Ecto neural progenitor cell (in vitro differentiated cells): ENCODE measurements at regions not wholly inside any gene's neighbourhood (a gene's known extent, or its start where the extent isn't known, plus 50 kb on each side); places are given as distances from the start of the nearest gene placed in this dataset.
"Not testable (repeated sequence)": the region's sequence is repeated elsewhere in the genome, so short reads cannot be mapped to it uniquely, and the experiment has no call there.

Source experiments
- DNase-seq: peaks from one replicate; pipeline ENCODE4 v3.0.0-alpha.2; 2018; ENCODE audit warnings: low spot score

- DNase-seq: no peak
These were observed 51.0 kb upstream of the PRB2 start for GRCh38 chr12:11446372-11446771.

- no peak for DNase-seq
These were observed 62.8 kb upstream of the PRB2 start for GRCh38 chr12:11457996-11458645.

GRCh38 chr12:11460343-11461023, 65.1 kb upstream of the PRB2 start:
- DNase-seq: no peak

- DNase-seq: no peak
These were observed 66.1 kb upstream of the PRB2 start for GRCh38 chr12:11461433-11461832.

- no peak for DNase-seq
These were observed 81.7 kb upstream of the PRB2 start for GRCh38 chr12:11477110-11477509.

GRCh38 chr12:11482955-11483354, 87.6 kb upstream of the PRB2 start:
- DNase-seq: no peak

GRCh38 chr12:11486623-11487444, 91.5 kb upstream of the PRB2 start:
- peak; percentile 78 for DNase-seq

GRCh38 chr12:11496157-11496851, 100.9 kb upstream of the PRB2 start:
- no peak for DNase-seq

- DNase-seq: no peak
These were observed 102.1 kb upstream of the PRB2 start for GRCh38 chr12:11497438-11497837.

- no peak for DNase-seq
These were observed 102.6 kb upstream of the PRB2 start for GRCh38 chr12:11497995-11498394.

GRCh38 chr12:11498574-11498973, 103.2 kb upstream of the PRB2 start:
- DNase-seq: not testable (repeated sequence)

GRCh38 chr12:11499806-11500187, 104.4 kb upstream of the PRB2 start:
- no peak for DNase-seq

GRCh38 chr12:11500188-11500860, 105.0 kb upstream of the PRB2 start:
- DNase-seq: peak; percentile 99

GRCh38 chr12:11500861-11501230, 105.5 kb upstream of the PRB2 start:
- no peak for DNase-seq

GRCh38 chr12:11508699-11509098, 113.3 kb upstream of the PRB2 start:
- DNase-seq: no peak

- no peak for DNase-seq
These were observed 114.0 kb upstream of the PRB2 start for GRCh38 chr12:11509326-11509725.

GRCh38 chr12:11510671-11511070, 115.3 kb upstream of the PRB2 start:
- no peak for DNase-seq

GRCh38 chr12:11513288-11513687, 117.9 kb upstream of the PRB2 start:
- no peak for DNase-seq

GRCh38 chr12:11517080-11517479, 121.7 kb upstream of the PRB2 start:
- no peak for DNase-seq

- DNase-seq: no peak
These were observed 125.0 kb upstream of the ETV6 start for GRCh38 chr12:11524446-11524845.

- DNase-seq: no peak
These were observed 115.4 kb upstream of the ETV6 start for GRCh38 chr12:11534064-11534463.

- no peak for DNase-seq
These were observed 114.3 kb upstream of the ETV6 start for GRCh38 chr12:11535127-11535526.
